Hematopoietic multipotent progenitor cell treated with erythropoietin and hydrocortisone succinate and interleukin-3 and kit ligand, for 4 days (in vitro differentiated cells): ENCODE measurements at regions not wholly inside any gene's neighbourhood (a gene's known extent, or its start where the extent isn't known, plus 50 kb on each side); places are given as distances from the start of the nearest gene placed in this dataset.
"Not testable (repeated sequence)": the region's sequence is repeated elsewhere in the genome, so short reads cannot be mapped to it uniquely, and the experiment has no call there.

Experiments used
- DNase-seq: peaks from one replicate; pipeline ENCODE4 v3.0.0-alpha.2; 2015

DNA sequence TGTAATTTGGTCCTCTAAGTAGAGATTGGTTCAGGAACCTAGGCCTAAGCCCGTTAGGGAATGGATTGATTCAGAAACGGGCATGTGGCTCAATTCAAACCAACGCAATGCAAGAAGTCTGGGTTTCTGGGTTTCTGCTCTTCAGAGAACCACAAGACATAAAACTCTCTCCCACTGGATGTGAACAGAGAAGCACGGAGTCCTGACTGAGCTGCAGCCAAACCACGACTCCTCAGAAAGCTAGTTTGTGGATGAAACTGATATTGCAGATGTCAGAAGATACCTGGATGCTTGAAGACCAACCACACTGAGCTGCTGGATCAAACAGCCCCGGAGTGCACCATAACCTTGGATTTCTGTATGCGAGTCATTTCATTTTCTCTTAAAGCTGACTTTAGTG is 50.0 kb downstream of the SOD2 start:
- DNase-seq, result no peak

DNA sequence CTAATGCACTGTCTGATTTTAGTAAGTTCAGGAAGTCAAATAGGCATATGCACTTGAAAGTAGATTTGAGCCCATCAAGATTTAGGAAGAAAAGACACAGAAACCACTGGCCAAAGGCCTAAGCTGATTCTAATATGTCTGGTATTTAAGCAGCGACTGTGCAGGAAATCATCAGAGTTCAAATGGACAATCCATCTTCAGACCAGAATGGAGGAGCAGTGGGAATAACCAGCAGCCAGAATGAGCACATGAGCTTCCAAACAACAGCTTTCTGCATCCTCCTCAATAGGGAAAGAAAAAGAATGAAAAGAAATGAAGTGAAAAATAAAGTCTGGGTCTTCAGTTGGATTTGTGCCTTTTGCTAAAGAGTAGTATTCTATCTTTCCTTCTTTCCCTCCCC is 50.6 kb downstream of the SOD2 start:
- DNase-seq, result no peak

DNA sequence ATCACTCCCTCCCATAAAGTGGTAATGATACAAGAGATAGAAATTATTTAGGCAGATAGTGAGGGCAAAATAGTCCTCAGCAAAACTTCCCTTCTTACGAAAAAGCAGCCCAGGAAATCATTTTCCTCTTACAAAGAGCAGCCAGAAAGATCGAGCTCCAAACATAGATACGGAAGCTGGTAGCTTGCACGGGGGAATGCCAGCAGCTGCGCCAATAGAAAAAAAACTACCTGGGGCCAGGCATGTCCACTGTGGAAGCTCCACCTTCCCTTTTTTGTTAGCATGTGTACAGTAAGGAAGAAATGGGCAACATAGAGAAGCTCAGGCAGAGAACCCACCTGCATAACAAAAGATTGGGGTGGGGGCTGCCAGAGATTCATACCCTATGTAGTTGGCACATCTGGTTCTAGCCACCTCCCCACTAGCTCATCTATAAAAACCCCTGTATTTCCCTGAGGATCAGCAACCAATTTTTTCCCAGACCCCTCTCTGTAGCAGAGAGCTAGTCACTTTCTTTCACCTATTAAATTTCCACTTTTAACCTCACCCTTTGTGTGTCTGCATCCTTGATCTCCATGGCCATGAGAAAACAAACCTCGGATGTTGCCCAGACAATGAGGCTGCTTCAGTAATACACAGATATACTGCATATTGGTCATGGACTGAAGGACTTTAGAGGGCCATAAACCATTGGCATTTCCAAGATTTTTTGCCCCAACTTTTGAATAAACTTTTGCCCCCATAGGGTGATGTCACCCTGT is 52.1 kb downstream of the SOD2 start:
- no peak for DNase-seq

DNA sequence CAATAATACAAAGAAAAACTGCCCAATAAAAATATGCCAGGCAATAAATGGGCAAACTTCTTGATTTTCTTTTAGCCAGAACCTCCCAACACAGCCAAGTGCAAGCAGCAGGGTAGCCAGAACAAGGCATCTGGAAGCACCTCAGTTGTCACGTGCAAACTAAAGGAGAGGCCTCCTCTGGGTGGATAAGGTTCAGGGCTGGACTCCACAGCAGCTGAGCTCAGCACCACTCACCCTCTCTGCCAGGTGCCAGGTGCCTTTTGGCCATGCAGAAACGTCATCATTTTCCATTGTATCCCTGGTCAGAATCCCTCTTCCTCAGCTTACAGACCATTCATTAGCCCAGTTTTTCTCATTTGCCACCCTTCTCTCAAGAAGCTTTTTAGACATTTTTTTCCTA is 52.7 kb downstream of the SOD2 start:
- DNase-seq, result no peak

DNA sequence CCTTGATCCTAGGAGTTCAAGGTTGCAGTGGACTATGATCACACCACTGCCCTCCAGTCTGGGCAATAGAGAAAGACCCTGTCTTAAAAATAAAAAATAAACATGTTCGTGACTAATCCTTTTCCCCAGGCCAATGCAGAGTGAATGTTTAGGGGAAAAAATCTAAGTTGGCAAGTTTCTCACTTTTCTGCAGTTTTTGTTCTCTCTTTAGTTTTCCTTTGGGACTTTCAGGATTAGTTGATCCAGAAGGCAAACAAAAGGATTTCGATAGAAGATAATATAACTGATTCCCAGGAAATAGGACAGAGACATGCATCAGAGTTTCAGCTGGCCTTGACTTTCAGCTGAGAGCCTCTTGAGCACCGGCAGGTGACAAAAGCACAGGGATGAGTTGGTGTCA is 53.3 kb downstream of the SOD2 start:
- DNase-seq, result no peak

DNA sequence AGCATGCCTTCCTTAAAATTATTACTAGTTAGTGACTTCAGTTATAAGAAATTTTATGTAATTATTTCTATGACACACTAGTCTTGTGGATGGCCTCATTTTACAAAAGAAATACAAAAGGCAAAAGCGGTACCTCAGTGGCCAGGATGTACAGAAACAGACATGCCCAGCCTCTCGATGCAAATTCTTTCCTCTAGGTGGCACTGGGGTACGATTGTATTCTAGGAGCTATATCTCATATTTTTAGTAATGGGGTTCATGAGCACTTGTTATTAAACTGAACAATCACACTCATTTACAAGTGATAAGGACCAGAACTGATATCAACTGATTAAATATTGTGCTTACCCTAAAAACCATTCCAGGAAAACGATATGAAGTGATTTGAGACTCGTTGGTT is 59.8 kb downstream of the SOD2 start:
- DNase-seq, result peak; percentile 66

DNA sequence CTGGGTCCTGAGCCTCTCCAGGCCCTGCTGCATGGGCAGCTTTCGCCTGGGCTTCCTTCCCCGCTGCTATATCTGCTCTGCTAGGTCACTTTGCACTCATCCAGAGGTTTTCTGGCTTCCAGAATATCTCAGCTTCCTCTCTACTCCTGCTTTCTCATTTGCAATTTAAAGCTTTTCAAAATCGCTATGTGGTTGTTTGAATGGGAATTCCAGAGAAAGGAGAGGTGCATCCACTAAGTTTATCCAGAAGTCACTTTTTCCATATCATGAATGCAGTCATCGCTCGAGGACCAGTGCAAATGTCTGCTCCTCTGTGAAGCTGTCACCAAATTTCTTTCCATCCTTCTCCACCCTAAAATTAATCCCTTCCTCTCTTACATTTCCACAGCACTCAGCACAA is 61.2 kb downstream of the SOD2 start:
- DNase-seq, result no peak

DNA sequence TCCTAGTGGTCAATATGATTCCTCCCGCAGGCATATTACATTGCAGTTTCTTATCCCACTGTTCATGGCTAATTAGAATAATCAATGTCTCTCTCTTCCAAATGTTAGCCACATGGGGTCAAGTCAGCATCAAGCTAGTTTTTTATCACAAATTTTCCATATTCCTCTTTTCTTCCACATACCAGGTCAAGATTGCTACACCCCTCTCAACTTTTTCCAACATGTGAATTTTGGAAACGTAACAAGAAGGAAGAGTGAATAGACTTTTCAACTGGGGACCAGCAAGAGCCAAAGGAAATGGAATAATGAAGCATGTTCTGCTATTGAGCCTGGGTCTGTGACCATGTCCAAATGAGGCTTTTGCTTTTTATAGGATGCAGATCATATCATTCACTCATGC is 65.1 kb downstream of the SOD2 start:
- no peak for DNase-seq

DNA sequence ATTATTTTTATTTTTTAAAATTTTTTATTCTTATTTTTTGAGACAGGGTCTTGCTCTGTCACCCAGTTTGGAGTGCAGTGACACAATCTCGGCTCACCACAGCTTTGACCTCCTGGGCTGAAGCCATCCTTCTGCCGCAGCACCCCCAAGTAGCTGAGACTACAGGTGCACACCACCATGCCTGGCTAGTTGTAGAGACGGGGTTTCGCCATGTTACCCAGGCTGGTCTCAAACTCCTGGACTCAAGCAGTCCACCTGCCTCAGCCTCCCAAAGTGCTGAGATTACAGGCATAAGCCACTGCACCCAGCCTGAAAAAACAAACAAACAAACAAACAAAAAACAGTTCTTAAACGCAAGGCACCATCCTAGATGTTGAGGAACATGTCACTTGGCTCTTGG is 66.5 kb downstream of the SOD2 start:
- not testable (repeated sequence) for DNase-seq

DNA sequence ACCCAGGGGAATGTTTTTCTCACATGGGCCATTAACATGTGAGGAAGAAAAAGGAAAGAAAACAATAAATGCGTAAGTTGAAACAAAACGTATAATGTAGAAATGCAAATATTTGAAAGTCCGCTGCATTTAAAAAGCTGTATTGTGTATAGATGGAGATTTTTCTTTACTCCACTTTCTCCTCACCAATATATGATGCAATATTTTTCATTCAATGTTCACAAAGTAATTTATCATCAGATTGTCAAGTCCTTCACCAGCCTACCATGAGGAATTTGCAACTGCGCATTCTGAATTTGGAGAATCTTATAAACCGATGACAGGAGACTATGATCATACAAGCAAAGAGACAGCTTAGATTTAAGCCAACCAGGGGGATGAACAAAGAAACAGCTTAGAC is 69.9 kb downstream of the SOD2 start:
- no peak for DNase-seq

DNA sequence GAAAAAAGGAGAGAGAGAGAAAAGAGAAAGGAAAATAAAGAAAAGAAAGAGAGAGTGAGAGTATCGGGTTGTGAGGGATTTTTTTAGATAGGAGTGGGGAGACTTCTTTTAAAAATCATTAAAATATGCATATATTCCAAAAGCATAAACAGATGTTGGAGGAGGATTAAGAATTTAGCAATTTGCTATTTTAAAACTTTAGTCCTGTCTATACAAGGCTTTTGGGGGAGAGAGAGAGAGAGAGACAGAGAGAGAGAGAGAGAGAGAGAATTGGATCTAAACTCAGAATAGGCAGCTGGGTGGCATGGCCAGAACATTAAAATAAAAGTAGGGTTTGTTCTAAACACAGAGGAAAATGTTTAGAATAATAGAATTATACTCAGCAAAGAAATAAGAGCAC is 72.1 kb downstream of the SOD2 start:
- DNase-seq, result no peak

DNA sequence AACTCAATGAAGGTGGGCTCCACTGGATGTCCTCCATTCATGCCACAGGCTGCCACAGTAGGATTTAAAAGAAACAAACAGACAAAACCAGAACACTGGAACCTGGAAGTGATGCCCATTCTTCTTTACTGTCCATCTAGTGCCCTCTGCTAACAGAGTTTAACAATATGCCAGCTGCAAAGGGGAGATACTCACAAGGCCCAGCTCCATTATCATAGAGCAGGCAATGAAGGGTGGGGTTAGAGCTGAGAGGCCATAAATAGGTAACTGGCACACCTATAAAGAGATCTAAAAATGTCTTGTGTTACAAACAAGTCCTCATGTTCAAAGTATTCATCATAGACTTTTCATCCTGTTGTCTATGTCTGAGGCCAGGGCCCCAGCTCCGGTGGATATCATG is 75.6 kb downstream of the SOD2 start:
- no peak for DNase-seq

DNA sequence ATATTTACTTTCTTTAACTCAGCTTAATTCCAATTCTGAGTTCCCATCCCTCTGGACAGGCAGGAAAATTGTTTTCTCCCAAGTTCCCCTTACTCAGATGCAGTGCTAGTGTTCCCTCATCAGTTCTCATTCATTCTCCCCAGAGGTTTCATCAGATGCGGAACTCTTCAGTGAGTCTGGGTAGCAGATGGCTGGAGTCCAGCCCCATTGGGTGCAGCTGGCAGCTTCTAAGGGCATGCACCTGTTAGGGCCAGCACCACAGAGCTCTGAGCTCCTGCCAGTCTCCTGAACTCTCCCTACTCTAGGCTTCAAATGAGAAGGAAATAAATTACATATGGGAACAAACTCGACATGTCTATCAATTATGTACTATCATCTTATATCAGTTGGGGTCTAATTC is 76.6 kb downstream of the SOD2 start:
- no peak for DNase-seq

DNA sequence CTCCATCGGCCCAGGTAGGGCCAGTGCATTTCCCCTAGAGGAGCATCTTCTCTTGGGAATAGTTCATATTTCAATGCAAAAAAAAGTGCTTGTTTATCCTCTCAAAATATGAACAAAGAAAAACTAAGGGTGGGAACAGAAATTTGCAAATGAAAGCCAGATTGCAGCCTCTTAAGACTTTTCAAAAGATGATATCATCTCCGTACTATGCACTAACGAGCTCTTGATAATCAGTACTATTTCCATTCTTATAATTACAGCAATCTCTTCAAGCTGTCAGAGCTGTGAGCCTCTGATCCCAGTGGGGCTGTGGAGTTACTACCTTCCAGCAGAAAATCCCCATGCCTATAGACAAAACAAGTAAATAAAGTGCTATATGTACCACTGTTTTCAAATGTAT is 77.1 kb downstream of the SOD2 start:
- no peak for DNase-seq

DNA sequence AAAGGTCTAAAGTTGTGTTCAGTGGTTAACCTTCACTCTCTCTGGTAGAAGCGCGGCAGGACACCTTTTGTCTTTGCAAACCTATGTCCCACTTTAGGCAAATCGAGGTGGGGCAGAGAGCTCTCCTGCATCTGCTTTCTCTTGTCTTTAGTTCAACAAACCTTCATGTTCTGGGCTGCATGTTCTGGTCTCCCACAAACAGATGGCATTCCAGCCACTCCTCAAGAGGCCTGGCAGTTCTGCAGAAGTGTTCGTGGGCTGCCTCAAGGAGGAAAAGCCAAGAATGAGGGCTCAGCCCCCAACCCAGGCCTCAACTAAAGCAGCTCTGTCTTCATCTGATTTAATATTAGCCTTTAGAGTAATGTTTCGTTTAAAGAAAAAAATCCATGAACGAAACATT is 82.2 kb downstream of the SOD2 start:
- no peak for DNase-seq

DNA sequence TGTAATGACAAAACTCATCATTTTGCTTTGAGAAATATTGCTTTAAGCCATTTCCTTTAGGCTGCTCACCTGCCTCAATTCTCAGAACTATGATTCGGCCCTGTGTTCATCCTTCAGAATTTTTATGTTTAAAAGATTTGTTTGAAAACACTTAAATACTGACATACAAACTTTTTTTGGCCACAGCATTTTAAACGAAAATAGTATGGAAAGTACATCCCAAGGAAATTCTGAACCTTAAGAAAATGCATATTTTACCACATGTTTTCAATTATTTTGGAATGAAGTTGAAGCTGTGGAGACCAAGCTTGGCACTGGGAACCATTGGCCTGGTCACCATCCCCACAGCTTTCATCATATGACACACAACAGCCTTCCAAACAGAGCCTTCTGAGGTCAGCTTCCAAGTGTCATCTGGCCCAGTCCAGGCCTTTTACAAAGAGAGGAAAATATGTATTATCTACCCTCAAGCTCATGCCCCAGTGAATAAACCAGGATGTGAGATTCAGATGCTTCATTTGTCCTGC is 83.3 kb downstream of the SOD2 start:
- no peak for DNase-seq

DNA sequence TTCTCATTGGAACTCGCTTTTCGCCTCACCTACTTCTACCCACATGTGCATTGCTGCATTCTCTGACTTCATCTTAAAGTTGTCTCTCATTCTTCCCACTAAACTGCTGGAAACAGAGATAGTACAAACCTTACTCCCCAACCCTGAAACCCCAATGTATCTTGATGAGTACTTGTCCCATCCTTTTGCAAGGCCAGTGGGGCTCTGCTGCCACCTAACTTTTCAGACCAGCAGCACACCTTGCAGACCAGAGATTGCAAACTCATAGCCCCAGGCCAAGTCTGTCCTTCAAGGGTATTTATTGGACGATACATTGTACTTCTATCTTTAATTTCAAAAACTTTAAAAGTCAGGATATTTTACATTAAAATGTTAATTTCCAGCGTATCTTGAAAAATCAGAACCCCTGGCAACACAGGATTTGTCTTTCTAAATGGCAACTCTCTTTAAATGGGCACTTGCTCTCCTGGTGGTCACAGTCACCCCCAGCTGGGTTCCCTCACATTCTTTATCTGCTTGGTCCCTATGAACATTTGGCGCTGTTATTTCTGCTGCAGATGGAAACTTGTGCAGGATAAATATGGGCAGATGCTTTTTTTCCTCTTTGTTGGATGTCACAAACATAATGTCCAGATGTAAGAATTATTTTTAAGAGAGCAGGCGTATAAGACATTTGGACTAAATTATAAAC is 83.9 kb downstream of the SOD2 start:
- peak; percentile 51 for DNase-seq

DNA sequence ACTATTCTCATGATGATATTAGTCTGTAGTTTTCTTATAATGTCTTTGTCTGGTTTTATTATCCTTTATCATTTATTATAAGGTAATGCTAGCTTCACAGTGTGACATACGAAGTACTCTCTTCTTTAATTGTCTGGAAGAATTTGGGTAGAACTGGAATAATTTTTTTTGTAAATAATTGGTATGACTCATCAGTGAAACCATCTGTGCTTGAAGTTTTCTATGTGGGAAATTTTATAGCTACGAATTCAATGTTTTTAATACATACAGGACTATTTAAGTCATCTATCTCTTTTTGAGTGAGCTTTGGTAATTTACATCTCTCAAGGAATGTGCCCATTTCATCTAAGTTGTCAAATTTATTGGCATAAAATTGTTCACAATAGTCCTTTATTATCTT is 86.3 kb downstream of the SOD2 start:
- no peak for DNase-seq

DNA sequence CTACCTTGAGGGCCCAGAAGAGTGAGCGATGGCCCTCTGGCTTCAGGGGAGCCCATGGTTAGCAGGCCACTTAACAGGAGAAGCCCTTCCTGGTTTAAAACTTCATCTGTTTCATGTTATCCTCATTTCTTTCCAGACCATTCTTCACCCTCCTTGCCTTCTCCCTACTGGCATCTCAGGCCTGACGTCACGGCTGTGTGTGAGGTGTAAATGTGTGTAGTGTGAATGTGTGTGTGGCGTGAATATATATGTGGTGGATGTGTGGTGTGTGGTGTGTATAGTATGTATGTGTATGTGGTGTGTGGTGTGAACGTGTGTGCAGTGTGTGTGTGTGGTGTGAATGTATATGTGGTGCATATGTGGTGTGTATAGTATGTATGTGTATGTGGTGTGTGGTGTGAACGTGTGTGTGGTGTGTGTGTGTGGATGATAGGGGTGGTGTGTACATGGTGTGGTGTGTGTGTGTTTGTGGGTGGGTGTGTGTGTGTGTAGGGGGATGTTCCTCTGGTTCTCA is 88.5 kb downstream of the SOD2 start:
- DNase-seq, result no peak

DNA sequence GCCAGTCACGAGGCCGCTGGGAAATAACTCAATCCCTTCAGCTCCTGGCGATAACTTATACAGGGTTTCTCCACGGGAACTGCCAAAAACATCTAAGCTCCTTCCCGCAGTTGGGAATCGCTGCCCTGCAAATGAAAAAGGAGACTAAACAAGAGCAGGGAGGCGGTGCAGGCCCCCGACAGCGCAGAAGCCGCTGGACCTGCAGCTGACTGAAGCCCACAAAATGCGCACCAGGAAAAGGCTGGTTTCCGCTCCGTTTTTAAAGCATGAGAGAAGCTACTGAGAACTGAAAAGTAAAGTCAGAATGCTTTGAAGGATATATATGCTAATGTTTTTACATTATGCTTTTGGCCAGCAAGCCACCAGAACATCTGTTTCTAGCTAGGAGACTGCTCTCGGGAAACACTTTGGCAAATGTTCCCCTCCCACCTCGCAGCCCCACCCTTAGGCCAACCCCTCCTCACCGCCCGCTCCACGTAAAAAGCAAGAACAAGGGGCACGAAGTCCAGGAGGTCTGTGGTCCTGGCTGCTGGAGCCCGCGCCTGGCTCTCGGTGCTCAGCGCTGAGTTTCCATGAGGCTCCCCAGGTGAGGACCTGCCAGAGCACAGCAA is 90.5 kb downstream of the SOD2 start:
- DNase-seq, result peak; percentile 8

DNA sequence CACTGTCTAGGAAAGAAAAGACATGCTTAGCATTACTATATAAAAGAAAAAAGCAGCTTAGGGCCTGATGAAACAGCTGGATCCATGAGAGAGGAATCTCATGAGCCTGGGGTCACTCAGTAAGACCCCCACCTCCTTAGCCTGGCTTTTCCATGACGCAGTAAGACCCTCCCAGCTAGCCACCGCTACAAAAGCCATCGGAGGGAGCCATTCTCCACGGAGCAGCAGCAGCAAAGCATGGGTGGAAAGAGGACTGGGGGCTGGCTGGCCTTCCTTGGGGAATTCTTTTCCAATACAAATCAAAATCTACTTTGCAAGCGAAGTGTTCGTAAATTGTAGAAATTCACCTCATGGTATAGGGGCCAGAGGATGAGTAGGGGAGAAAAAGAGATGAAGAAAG is 91.8 kb downstream of the SOD2 start:
- no peak for DNase-seq

DNA sequence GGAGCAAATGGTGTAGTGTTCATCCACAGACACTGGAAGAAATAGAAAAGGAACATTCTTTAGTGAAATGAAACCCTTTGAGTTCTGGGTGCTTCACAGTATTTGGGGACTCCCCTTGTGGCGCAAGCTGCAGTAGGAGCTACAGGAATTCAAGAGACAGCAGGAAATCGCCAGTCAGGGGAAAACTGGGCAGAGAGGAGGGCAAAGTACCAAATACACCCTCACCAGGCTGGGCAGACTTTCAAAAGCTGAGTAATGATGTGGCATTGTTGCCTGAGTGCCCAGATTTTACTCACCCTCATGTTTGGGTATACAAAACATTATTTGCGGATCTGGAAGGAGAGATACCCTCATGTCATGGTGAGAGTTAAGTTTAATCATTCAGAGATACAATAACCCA is 97.9 kb downstream of the SOD2 start:
- no peak for DNase-seq

DNA sequence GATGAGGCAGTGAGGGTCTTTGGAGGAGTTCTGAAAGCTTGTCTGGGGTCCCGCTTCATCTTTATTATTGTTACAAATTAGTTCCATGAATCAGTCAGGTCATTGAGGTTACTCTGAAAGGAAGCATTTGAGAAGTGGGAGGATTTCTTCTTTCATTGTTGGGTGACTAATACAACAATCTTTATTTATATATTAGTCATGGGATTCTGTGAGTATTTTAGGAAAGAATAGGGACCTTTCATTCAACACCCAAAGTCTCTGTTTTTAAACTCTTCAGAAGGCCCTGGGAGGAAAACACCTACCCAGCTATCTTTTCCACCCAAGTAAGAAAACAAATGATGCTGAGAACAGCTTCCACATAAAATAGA is 98.3 kb downstream of the SOD2 start:
- DNase-seq, result no peak

DNA sequence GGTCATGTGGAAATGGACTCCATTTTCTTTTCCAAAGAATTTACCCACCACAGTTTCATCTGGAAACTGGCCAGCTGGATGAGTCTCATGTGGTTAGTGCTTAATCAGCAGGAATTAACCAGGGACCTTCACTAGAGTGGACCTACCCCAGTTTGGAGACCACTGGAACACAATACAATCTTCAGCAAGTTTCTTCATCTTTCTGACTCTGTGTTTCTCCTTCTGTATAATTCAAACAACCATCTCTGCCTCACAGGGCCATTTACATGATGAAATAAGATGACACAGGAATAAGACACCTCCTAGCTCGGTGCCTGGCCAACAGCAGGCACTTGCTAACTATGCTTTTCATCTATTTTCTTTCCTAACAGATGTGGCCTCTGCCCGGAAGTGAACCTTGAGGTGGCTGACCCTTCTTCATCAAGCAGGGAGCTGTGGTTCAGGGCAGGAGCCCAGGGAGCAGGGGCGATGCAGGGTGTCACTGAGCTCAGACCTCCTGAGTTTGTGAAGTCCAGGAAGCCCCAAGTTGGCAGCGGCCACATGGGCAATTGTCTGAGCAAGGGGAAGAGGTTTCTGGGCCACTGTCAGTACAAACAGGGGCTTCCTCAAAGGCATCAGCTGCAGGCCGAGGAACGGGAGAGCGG is 98.8 kb downstream of the SOD2 start:
- DNase-seq, result no peak
